K562 (cell line): ENCODE measurements at regions not wholly inside any gene's neighbourhood (a gene's known extent, or its start where the extent isn't known, plus 50 kb on each side); places are given as distances from the start of the nearest gene placed in this dataset.

Experiments
- ATAC-seq: fragments of 200-7000 bp; cut with Tn5 transposase; 3 replicates; pipeline ENCODE4 v1.9.1; 2020; ENCODE audit warnings: moderate library complexity
- BruUV-seq: library from RNA; stranded (reverse); fragments of 400-500 nt; replicated peaks from 2 replicates; lab custom pipeline; 2021; lab: Mats Ljungman, UMichigan
- CTCF ChIA-PET: fragments of 300-600 bp; formaldehyde crosslinking; extraction: SDS; loops from one replicate; lab custom pipeline; 2021; ENCODE audit warnings: low intra/inter-chr PET ratio; lab: Yijun Ruan, JAX
- POLR2A ChIA-PET: fragments of 300-600, 350-650 bp; sonication (Branson Sonifier 250); formaldehyde crosslinking; extraction: SDS; loops from one replicate; lab custom pipeline; 2021; ENCODE audit warnings: antibody characterized with exemption, inconsistent platforms; lab: Yijun Ruan, JAX
- DNase-seq, 4 experiments: peaks; one replicate each; pipeline versions ENCODE4 v3.0.0 to v3.0.0-alpha.2; 2011 to 2018; ENCODE audit warnings: low spot score in 3 of 4, mixed read lengths in 3 of 4; ENCODE audit errors: extremely low read depth in 1 of 4
- FAIRE-seq: peaks from 2 replicates; lab custom pipeline; 2011; peaks lifted over from hg19 to GRCh38; lab: Jason Lieb, UNC
- H2AFZ ChIP-seq: 2 replicates; pipeline ENCODE4 v1.6.0; 2011; ENCODE audit warnings: low read depth, low read length, control low read depth, inconsistent platforms
- H3K27ac ChIP-seq: fragments of 200-600 bp; 3 replicates; pipeline ENCODE4 v1.8.0; 2011; ENCODE audit warnings: low read depth, mild to moderate bottlenecking, control low read depth, inconsistent platforms, low read length, moderate library complexity, mixed read lengths; ENCODE audit errors: extremely low read depth
- H3K27me3 ChIP-seq, 2 experiments: fragments of 300-600 bp in 1 of 2; 2 replicates in 1 of 2; 3 replicates in 1 of 2; pipeline versions ENCODE4 v1.6.0 to v1.8.0; 2011; ENCODE audit warnings: inconsistent platforms in 2 of 2, low read length in 2 of 2, mild to moderate bottlenecking in 1 of 2, mixed read lengths in 1 of 2, moderate library complexity in 1 of 2; ENCODE audit not compliant: control insufficient read depth in 2 of 2, insufficient read depth in 2 of 2
- H3K36me3 ChIP-seq: fragments of 300-600 bp; 3 replicates; pipeline ENCODE4 v1.8.0; 2011; ENCODE audit warnings: mild to moderate bottlenecking, low read length, inconsistent platforms; ENCODE audit not compliant: control insufficient read depth, insufficient read depth
- H3K4me1 ChIP-seq, 2 experiments: fragments of 200-600 bp in 1 of 2; replicated peaks in 1 of 2; 2 replicates in 1 of 2; 3 replicates in 1 of 2; pipeline versions ENCODE4 v1.5.1 to v1.8.0; 2011; ENCODE audit warnings: inconsistent platforms in 2 of 2, low read length in 2 of 2, mild to moderate bottlenecking in 1 of 2, mixed read lengths in 1 of 2, moderate library complexity in 1 of 2; ENCODE audit not compliant: control insufficient read depth in 2 of 2, insufficient read depth in 2 of 2
- H3K4me2 ChIP-seq: 2 replicates; pipeline ENCODE4 v1.6.1; 2011; ENCODE audit warnings: low read length, control low read depth, inconsistent platforms, mixed read lengths; ENCODE audit not compliant: insufficient read depth
- H3K4me3 ChIP-seq: fragments of 200-600 bp; sonication (generic), shearing (Covaris generic); 2 replicates; pipeline ENCODE4 v1.5.1; 2016; ENCODE audit warnings: control low read depth, inconsistent platforms
- H3K79me2 ChIP-seq: fragments of 200-600 bp; 3 replicates; pipeline ENCODE4 v1.8.0; 2011; ENCODE audit warnings: low read length, inconsistent platforms; ENCODE audit not compliant: control insufficient read depth, insufficient read depth
- H3K9ac ChIP-seq, 2 experiments: 2 replicates each; pipeline versions ENCODE4 v1.6.0 to v1.6.1; 2011; ENCODE audit warnings: low read depth in 2 of 2, low read length in 2 of 2, control low read depth in 1 of 2, inconsistent platforms in 1 of 2, mild to moderate bottlenecking in 1 of 2, mixed read lengths in 1 of 2; ENCODE audit not compliant: insufficient read depth in 1 of 2
- H3K9me1 ChIP-seq: one replicate; pipeline ENCODE4 v1.6.0; 2011; ENCODE audit warnings: inconsistent platforms, mild to moderate bottlenecking, low read length, moderate library complexity; ENCODE audit not compliant: control insufficient read depth, insufficient read depth
- H3K9me3 ChIP-seq: replicated peaks from 2 replicates; pipeline ENCODE4 v1.5.1; 2011; ENCODE audit warnings: low read depth, low read length, inconsistent platforms; ENCODE audit not compliant: control insufficient read depth, insufficient read depth
- H4K20me1 ChIP-seq: replicated peaks from 2 replicates; pipeline ENCODE4 v1.6.1; 2011; ENCODE audit warnings: low read length, inconsistent platforms, mixed read lengths; ENCODE audit not compliant: control insufficient read depth, insufficient read depth
- ESRRB ChIP-seq: fragments of 250-450 bp; sonication (Bioruptor Pico); IDR thresholded peaks from 2 replicates; pipeline ENCODE4 v1.5.0; 2020; ENCODE audit warnings: mild to moderate bottlenecking, moderate library complexity, borderline replicate concordance
- MEF2D ChIP-seq: conservative IDR thresholded peaks from 2 replicates; pipeline ENCODE4 v1.6.1; 2016; ENCODE audit warnings: low read depth, missing genetic modification characterization, missing compliant biosample characterization
- NCOA4 ChIP-seq: fragments of 450-650 bp; IDR thresholded peaks from 2 replicates; pipeline ENCODE4 v1.6.1; 2018; ENCODE audit warnings: mild to moderate bottlenecking; ENCODE audit not compliant: partially characterized antibody
- NCOA6 ChIP-seq: fragments of 450-650 bp; IDR thresholded peaks from 2 replicates; pipeline ENCODE4 v1.6.1; 2017; ENCODE audit warnings: mild to moderate bottlenecking
- POLR2A ChIP-seq: fragments of 450-650 bp; conservative IDR thresholded peaks from 2 replicates; pipeline ENCODE4 v1.6.1; 2016
- PYGO2 ChIP-seq: fragments of 450-650 bp; IDR thresholded peaks from 2 replicates; pipeline ENCODE4 v1.6.1; 2016; ENCODE audit warnings: mild to moderate bottlenecking, missing genetic modification characterization, moderate library complexity, missing compliant biosample characterization
- RAD21 ChIP-seq, 2 experiments: fragments of 250-450 bp in 1 of 2; fragments of 450-650 bp in 1 of 2; sonication (Bioruptor Pico) in 1 of 2; formaldehyde crosslinking in 1 of 2; IDR thresholded peaks in 1 of 2; conservative IDR thresholded peaks in 1 of 2; 2 replicates each; pipeline versions ENCODE4 v1.4.0 to v1.8.0; 2020 to 2022; ENCODE audit warnings: mild to moderate bottlenecking in 2 of 2, moderate library complexity in 1 of 2
- RBM15 ChIP-seq: fragments of 200-400 bp; formaldehyde crosslinking; IDR thresholded peaks from 2 replicates; pipeline ENCODE4 v1.6.1; 2018; ENCODE audit warnings: mild to moderate bottlenecking, low read length, moderate library complexity; ENCODE audit not compliant: insufficient read depth
- RCOR1 ChIP-seq, 2 experiments: IDR thresholded peaks; 2 replicates each; pipeline ENCODE4 v1.6.1; 2012; ENCODE audit warnings: low read depth in 2 of 2, low read length in 2 of 2, borderline replicate concordance in 1 of 2, improper control_type of control experiment in 1 of 2
- TAF15 ChIP-seq: fragments of 200-400 bp; formaldehyde crosslinking; IDR thresholded peaks from 2 replicates; pipeline ENCODE4 v1.6.1; 2017; ENCODE audit warnings: mild to moderate bottlenecking, low read depth, low read length, moderate library complexity
- ZNF12 ChIP-seq: sonication (generic); formaldehyde crosslinking; IDR thresholded peaks from 2 replicates; pipeline ENCODE4 v1.4.0; 2020; ENCODE audit warnings: mild to moderate bottlenecking, missing genetic modification reagents
- WGBS: fragments of 100-300 bp; shearing (Covaris generic); methylation state at CpG from one replicate; pipeline ENCODE4 v1.1.6; 2016; ENCODE audit warnings: low coverage, mixed read lengths; ENCODE audit not compliant: insufficient coverage; ENCODE audit errors: missing lambda C conversion rate; 5-methylcytosine and 5-hydroxymethylcytosine counted together
- in situ Hi-C: fragments of 300-500 bp; cut with MboI; formaldehyde crosslinking; loops from 4 replicates; pipeline ENCODE4 v1.15.0; 2018; ENCODE audit warnings: inconsistent platforms, mixed read lengths
- intact Hi-C: fragments of 100-400 bp; cut with micrococcal nuclease; formaldehyde crosslinking; loops from 2 replicates; pipeline ENCODE4 v1.14.2; 2022
- TF ChIP-seq, protein P1 (sequence below): fragments of 450-650 bp; formaldehyde crosslinking; IDR thresholded peaks from 2 replicates; pipeline ENCODE4 v1.4.0; 2020; ENCODE audit warnings: mild to moderate bottlenecking, moderate library complexity
- TF ChIP-seq, protein P2 (sequence below): fragments of 450-650 bp; IDR thresholded peaks from 2 replicates; pipeline ENCODE4 v1.6.1; 2016
- TF ChIP-seq, protein P3 (sequence below), 3 experiments: IDR thresholded peaks in 2 of 3; conservative IDR thresholded peaks in 1 of 3; 2 replicates each; pipeline ENCODE4 v1.5.1; 2011 to 2012; ENCODE audit warnings: low read length in 3 of 3, mild to moderate bottlenecking in 3 of 3, control low read depth in 2 of 3, improper control_type of control experiment in 1 of 3, inconsistent platforms in 1 of 3, low read depth in 1 of 3, mixed read lengths in 1 of 3, moderate library complexity in 1 of 3; ENCODE audit not compliant: insufficient read depth in 2 of 3

DNA sequence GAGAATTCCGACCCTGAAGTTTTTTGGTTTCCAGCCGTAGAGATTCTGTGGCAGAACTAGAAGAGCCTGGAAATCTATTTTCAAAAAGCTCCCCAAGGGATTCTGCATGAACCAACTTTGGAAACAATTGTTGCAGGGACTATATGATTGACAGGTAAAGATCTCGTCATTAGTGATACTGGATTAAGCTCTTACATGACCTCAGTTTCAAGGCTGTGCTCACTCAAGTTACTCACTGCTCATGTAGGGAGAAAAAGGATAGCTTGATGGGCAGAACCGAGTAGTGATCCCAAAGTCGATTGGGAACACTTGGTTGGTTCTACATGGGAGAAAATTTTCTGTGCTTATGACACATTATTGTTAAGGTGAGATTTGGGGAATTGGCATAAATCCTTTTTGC lies 142.3 kb upstream of the RASGRP1 start (continued):
- no peak for TF ChIP-seq PYGO2 (tag)
- TF ChIP-seq TAF15 = no peak
- TF ChIP-seq, all 486 proteins: peak for 0

GRCh38 chr15:38707802-38708671 lies 143.4 kb upstream of the RASGRP1 start:
- DNase-seq (peak; percentile 51 to 68 (median 62)), FAIRE-seq (peak; percentile 93), ATAC-seq (peak; percentile 95)
- Histone ChIP-seq H4K20me1 (no peaks in the 10 kb centered on the region), H3K4me1 (no peaks in the 10 kb centered on the region), H3K36me3 (no peaks in the 10 kb centered on the region), H3K9ac (no peak overlapping the region), H3K79me2 (no peaks in the 10 kb centered on the region), H3K9me1 (no peaks in the 10 kb centered on the region), H3K27me3 (peaks cover 9 to 12% of the 10 kb centered on the region in 2 experiments), H3K27ac (no peak overlapping the region), H2AFZ (no peak overlapping the region), H3K4me2 (no peak overlapping the region), H3K9me3 (no peaks in the 10 kb centered on the region), H3K4me3 (no peak overlapping the region)
- POLR2A ChIA-PET = no interaction called here
- intact Hi-C loops = loop anchor here (2.0 to 10.0 kb wide), 3 partner anchors 147 to 1049 kb away; partner anchors contain the start of gene THBS1
- in situ Hi-C loops = no loop called here
- CTCF ChIA-PET = interaction anchor here (0.5 to 2.1 kb wide), 5 partner anchors 11 to 1574 kb away, joined by 3 to 10 read pairs (median 3); no protein-coding TSS in a partner anchor
- no TSS peak for BruUV-seq
- WGBS = 1% methylated on average over 8 of the region's 8 CpGs
- no peak for TF ChIP-seq NCOA6
- TF ChIP-seq MEF2D (tag) = no peak
- TF ChIP-seq, protein P1, sequence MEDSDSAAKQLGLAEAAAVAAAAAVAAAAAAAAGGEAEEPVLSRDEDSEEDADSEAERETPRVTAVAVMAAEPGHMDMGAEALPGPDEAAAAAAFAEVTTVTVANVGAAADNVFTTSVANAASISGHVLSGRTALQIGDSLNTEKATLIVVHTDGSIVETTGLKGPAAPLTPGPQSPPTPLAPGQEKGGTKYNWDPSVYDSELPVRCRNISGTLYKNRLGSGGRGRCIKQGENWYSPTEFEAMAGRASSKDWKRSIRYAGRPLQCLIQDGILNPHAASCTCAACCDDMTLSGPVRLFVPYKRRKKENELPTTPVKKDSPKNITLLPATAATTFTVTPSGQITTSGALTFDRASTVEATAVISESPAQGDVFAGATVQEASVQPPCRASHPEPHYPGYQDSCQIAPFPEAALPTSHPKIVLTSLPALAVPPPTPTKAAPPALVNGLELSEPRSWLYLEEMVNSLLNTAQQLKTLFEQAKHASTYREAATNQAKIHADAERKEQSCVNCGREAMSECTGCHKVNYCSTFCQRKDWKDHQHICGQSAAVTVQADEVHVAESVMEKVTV = 0 out of 2 replicates have a peak, but pooled peaks have one; percentile 35
- TF ChIP-seq ESRRB (CRISPR knock-in tag) = no peak
- peak; percentile 72 to 80 for TF ChIP-seq RAD21 (CRISPR knock-in tag; conservative IDR thresholded peaks at IDR 0.05 in 1 of 2, IDR thresholded peaks at IDR 0.05 in 1 of 2)
- TF ChIP-seq, protein P2, sequence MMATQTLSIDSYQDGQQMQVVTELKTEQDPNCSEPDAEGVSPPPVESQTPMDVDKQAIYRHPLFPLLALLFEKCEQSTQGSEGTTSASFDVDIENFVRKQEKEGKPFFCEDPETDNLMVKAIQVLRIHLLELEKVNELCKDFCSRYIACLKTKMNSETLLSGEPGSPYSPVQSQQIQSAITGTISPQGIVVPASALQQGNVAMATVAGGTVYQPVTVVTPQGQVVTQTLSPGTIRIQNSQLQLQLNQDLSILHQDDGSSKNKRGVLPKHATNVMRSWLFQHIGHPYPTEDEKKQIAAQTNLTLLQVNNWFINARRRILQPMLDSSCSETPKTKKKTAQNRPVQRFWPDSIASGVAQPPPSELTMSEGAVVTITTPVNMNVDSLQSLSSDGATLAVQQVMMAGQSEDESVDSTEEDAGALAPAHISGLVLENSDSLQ = peak; percentile 61; the same call in 1 of the 2 replicates
- no peak for TF ChIP-seq NCOA4
- TF ChIP-seq ZNF12 (CRISPR knock-in tag) = no peak
- no peak for TF ChIP-seq POLR2A
- TF ChIP-seq, protein P3, sequence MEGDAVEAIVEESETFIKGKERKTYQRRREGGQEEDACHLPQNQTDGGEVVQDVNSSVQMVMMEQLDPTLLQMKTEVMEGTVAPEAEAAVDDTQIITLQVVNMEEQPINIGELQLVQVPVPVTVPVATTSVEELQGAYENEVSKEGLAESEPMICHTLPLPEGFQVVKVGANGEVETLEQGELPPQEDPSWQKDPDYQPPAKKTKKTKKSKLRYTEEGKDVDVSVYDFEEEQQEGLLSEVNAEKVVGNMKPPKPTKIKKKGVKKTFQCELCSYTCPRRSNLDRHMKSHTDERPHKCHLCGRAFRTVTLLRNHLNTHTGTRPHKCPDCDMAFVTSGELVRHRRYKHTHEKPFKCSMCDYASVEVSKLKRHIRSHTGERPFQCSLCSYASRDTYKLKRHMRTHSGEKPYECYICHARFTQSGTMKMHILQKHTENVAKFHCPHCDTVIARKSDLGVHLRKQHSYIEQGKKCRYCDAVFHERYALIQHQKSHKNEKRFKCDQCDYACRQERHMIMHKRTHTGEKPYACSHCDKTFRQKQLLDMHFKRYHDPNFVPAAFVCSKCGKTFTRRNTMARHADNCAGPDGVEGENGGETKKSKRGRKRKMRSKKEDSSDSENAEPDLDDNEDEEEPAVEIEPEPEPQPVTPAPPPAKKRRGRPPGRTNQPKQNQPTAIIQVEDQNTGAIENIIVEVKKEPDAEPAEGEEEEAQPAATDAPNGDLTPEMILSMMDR (IDR thresholded peaks at IDR 0.05 in 2 of 3, conservative IDR thresholded peaks at IDR 0.05 in 1 of 3; ENCODE audit: insufficient read depth in 2 of 3, low read depth in 1 of 3, low read length in 3 of 3) = peak; percentile 58 to 78 (median 71)
- no peak for TF ChIP-seq RBM15
- TF ChIP-seq RCOR1 (IDR thresholded peaks at IDR 0.05; ENCODE audit: borderline replicate concordance in 1 of 2, low read depth in 2 of 2, low read length in 2 of 2) = no peak
